B cell (primary cell): ENCODE measurements at regions not wholly inside any gene's neighbourhood (a gene's known extent, or its start where the extent isn't known, plus 50 kb on each side); places are given as distances from the start of the nearest gene placed in this dataset.
"Not testable (repeated sequence)": the region's sequence is repeated elsewhere in the genome, so short reads cannot be mapped to it uniquely, and the experiment has no call there.

Experiments used
- ATAC-seq: fragments of 200-7000 bp; cut with Tn5 transposase; one replicate; pipeline ENCODE4 v1.10.0; 2021; ENCODE audit warnings: low read depth, mild to moderate bottlenecking, moderate number of reproducible peaks, moderate library complexity
- CTCF ChIA-PET: fragments of 350-600 bp; sonication (Branson Sonifier 250); formaldehyde crosslinking; loops from one replicate; lab custom pipeline; 2021; ENCODE audit warnings: antibody characterized with exemption, inconsistent platforms; lab: Charles Lee
- POLR2A ChIA-PET: fragments of 350-600 bp; sonication (Branson Sonifier 250); formaldehyde crosslinking; loops from one replicate; lab custom pipeline; 2021; ENCODE audit warnings: antibody characterized with exemption; lab: Charles Lee
- DNase-seq: peaks from one replicate; pipeline ENCODE4 v3.0.0; 2013
- H2AFZ ChIP-seq: 2 replicates; pipeline ENCODE4 v1.6.1; 2012; ENCODE audit warnings: mild to moderate bottlenecking, low read depth, low read length; ENCODE audit not compliant: insufficient read depth, poor library complexity, severe bottlenecking
- H3K27ac ChIP-seq, 2 donors: 1 replicate in 1 of 2; 2 replicates in 1 of 2; pipeline ENCODE4 v1.5.1; 2012 to 2013; ENCODE audit warnings: low read length in 2 of 2, mild to moderate bottlenecking in 2 of 2, moderate library complexity in 1 of 2
- H3K27me3 ChIP-seq, 4 experiments: fragments of 200-600 bp in 1 of 4; sonication (generic) in 1 of 4; replicated peaks in 1 of 4; 1 replicate in 2 of 4; 2 replicates in 2 of 4; pipeline versions ENCODE4 v1.6.1 to v1.7.0; 2013 to 2016; ENCODE audit warnings: low read length in 3 of 4, mild to moderate bottlenecking in 2 of 4, mixed read lengths in 1 of 4, moderate library complexity in 1 of 4; ENCODE audit not compliant: insufficient read depth in 4 of 4, control insufficient read depth in 3 of 4; ENCODE audit errors: control extremely low read depth in 1 of 4
- H3K36me3 ChIP-seq, 2 experiments: replicated peaks in 1 of 2; 1 replicate in 1 of 2; 2 replicates in 1 of 2; pipeline versions ENCODE4 v1.6.1 to v1.7.1; 2013; ENCODE audit warnings: low read length in 1 of 2; ENCODE audit not compliant: insufficient read depth in 2 of 2, control insufficient read depth in 1 of 2; ENCODE audit errors: control extremely low read depth in 1 of 2, extremely low read depth in 1 of 2
- H3K4me1 ChIP-seq, 2 donors: fragments of 200-600 bp in 1 of 2; sonication (generic) in 1 of 2; 1 replicate in 1 of 2; 2 replicates in 1 of 2; pipeline versions ENCODE4 v1.5.1 to v1.6.1; 2013 to 2017; ENCODE audit warnings: low read length in 2 of 2; ENCODE audit not compliant: control insufficient read depth in 2 of 2, insufficient read depth in 2 of 2
- H3K4me2 ChIP-seq: replicated peaks from 2 replicates; pipeline ENCODE3; 2012; ENCODE audit warnings: mild to moderate bottlenecking, low read depth, low read length; ENCODE audit not compliant: poor library complexity, severe bottlenecking
- H3K4me3 ChIP-seq, 5 experiments: fragments of 200-600 bp in 1 of 5; sonication (generic) in 1 of 5; 1 replicate in 3 of 5; 2 replicates in 2 of 5; pipeline versions ENCODE4 v1.5.1 to v1.7.0; 2011 to 2016; ENCODE audit warnings: low read length in 4 of 5, mild to moderate bottlenecking in 4 of 5, low read depth in 2 of 5, control low read depth in 1 of 5, moderate library complexity in 1 of 5; ENCODE audit not compliant: insufficient read depth in 1 of 5; ENCODE audit errors: control extremely low read depth in 1 of 5, extremely low read depth in 1 of 5
- H3K79me2 ChIP-seq: fragments of 200-600 bp; sonication (generic); one replicate; pipeline ENCODE4 v1.6.0; 2016; ENCODE audit warnings: low read length; ENCODE audit not compliant: control insufficient read depth, insufficient read depth
- H3K9ac ChIP-seq: fragments of 200-600 bp; sonication (generic); 2 replicates; pipeline ENCODE4 v1.6.1; 2017; ENCODE audit warnings: mild to moderate bottlenecking, low read length, moderate library complexity
- H3K9me3 ChIP-seq, 3 donors: one replicate each; pipeline versions ENCODE4 v1.6.1 to v1.7.1; 2013; ENCODE audit warnings: low read length in 2 of 3; ENCODE audit not compliant: control insufficient read depth in 2 of 3, insufficient read depth in 1 of 3; ENCODE audit errors: control extremely low read depth in 1 of 3
- H4K20me1 ChIP-seq: 2 replicates; pipeline ENCODE4 v1.6.0; 2012; ENCODE audit warnings: mild to moderate bottlenecking, low read length; ENCODE audit not compliant: insufficient read depth, control insufficient read depth, poor library complexity, severe bottlenecking
- H3K27ac Mint-ChIP-seq: one replicate; pipeline ENCODE4 v1.8.0; 2021; ENCODE audit warnings: mixed read lengths
- H3K27me3 Mint-ChIP-seq: one replicate; pipeline ENCODE4 v1.8.0; 2021; ENCODE audit warnings: mixed read lengths
- H3K4me1 Mint-ChIP-seq: one replicate; pipeline ENCODE4 v1.8.0; 2021; ENCODE audit warnings: mixed read lengths
- H3K4me3 Mint-ChIP-seq: one replicate; pipeline ENCODE4 v1.8.0; 2021; ENCODE audit warnings: mixed read lengths
- H3K9me3 Mint-ChIP-seq: one replicate; pipeline ENCODE4 v1.8.0; 2022; ENCODE audit warnings: mixed read lengths; ENCODE audit not compliant: insufficient read depth
- WGBS: methylation state at CpG from one replicate; pipeline ENCODE4 v1.1.5; 2013; ENCODE audit warnings: missing lambda C conversion rate; ENCODE audit not compliant: insufficient coverage; 5-methylcytosine and 5-hydroxymethylcytosine counted together
- intact Hi-C: fragments of 100-400 bp; cut with micrococcal nuclease; formaldehyde crosslinking; loops from one replicate; pipeline ENCODE4 v1.10.0; 2022

- H3K4me1 Mint-ChIP-seq, H3K9me3 ChIP-seq, H4K20me1 ChIP-seq, DNase-seq, POLR2A ChIA-PET, H3K27me3 Mint-ChIP-seq, H3K4me3 Mint-ChIP-seq, H3K4me3 ChIP-seq, H2AFZ ChIP-seq, H3K9me3 Mint-ChIP-seq, H3K27ac Mint-ChIP-seq, H3K27ac ChIP-seq, intact Hi-C loops, H3K36me3 ChIP-seq, H3K4me1 ChIP-seq, CTCF ChIA-PET, H3K4me2 ChIP-seq, H3K27me3 ChIP-seq, H3K79me2 ChIP-seq, ATAC-seq, H3K9ac ChIP-seq: not testable (repeated sequence)
- WGBS, result no CpG with 5 or more reads among the region's 3 CpGs
Measured at GRCh38 chr16:70037913-70038312, 76.2 kb upstream of the PDPR start.

GRCh38 chr16:70040554-70040953 is 73.6 kb upstream of the PDPR start:
- H3K27me3 ChIP-seq, H3K27me3 Mint-ChIP-seq, intact Hi-C loops, ATAC-seq, H3K4me3 ChIP-seq, CTCF ChIA-PET, H3K27ac Mint-ChIP-seq, H3K9me3 Mint-ChIP-seq, H3K36me3 ChIP-seq, H3K4me1 Mint-ChIP-seq, H3K9ac ChIP-seq, H3K27ac ChIP-seq, H3K79me2 ChIP-seq, H3K4me2 ChIP-seq, H3K9me3 ChIP-seq, H3K4me3 Mint-ChIP-seq, DNase-seq, H3K4me1 ChIP-seq, H4K20me1 ChIP-seq, POLR2A ChIA-PET, H2AFZ ChIP-seq: not testable (repeated sequence)
- 100% methylated on average over 1 of the region's 5 CpGs for WGBS

GRCh38 chr16:70043538-70044067 is 70.5 kb upstream of the PDPR start:
- H3K27me3 ChIP-seq, POLR2A ChIA-PET, DNase-seq, H4K20me1 ChIP-seq, intact Hi-C loops, H3K9me3 ChIP-seq, H3K4me2 ChIP-seq, H2AFZ ChIP-seq, ATAC-seq, CTCF ChIA-PET, H3K36me3 ChIP-seq, H3K27me3 Mint-ChIP-seq, H3K27ac ChIP-seq, H3K4me3 Mint-ChIP-seq, H3K27ac Mint-ChIP-seq, H3K9me3 Mint-ChIP-seq, H3K79me2 ChIP-seq, H3K4me3 ChIP-seq, H3K9ac ChIP-seq, H3K4me1 Mint-ChIP-seq, H3K4me1 ChIP-seq: not testable (repeated sequence)
- WGBS, result 100% methylated on average over 1 of the region's 7 CpGs

GRCh38 chr16:70046560-70046959 is 67.6 kb upstream of the PDPR start:
- H3K36me3 ChIP-seq, H3K4me3 Mint-ChIP-seq, H3K27me3 ChIP-seq, H3K4me2 ChIP-seq, intact Hi-C loops, H3K27ac ChIP-seq, H3K79me2 ChIP-seq, H3K4me1 ChIP-seq, H3K27me3 Mint-ChIP-seq, H3K9me3 ChIP-seq, H3K27ac Mint-ChIP-seq, H3K4me3 ChIP-seq, H3K9ac ChIP-seq, H3K9me3 Mint-ChIP-seq, POLR2A ChIA-PET, H4K20me1 ChIP-seq, CTCF ChIA-PET, ATAC-seq, DNase-seq, H2AFZ ChIP-seq, H3K4me1 Mint-ChIP-seq: not testable (repeated sequence)
- WGBS, result no CpG with 5 or more reads among the region's 3 CpGs
